Midbrain (tissue), 1 donor: ENCODE measurements at regions not wholly inside any gene's neighbourhood (a gene's known extent, or its start where the extent isn't known, plus 50 kb on each side); places are given as distances from the start of the nearest gene placed in this dataset.
"Not testable (repeated sequence)": the region's sequence is repeated elsewhere in the genome, so short reads cannot be mapped to it uniquely, and the experiment has no call there.

Experiments
- DNase-seq: peaks from one replicate; lab custom pipeline; 2025; lab: John Stamatoyannopoulos, UW

DNA sequence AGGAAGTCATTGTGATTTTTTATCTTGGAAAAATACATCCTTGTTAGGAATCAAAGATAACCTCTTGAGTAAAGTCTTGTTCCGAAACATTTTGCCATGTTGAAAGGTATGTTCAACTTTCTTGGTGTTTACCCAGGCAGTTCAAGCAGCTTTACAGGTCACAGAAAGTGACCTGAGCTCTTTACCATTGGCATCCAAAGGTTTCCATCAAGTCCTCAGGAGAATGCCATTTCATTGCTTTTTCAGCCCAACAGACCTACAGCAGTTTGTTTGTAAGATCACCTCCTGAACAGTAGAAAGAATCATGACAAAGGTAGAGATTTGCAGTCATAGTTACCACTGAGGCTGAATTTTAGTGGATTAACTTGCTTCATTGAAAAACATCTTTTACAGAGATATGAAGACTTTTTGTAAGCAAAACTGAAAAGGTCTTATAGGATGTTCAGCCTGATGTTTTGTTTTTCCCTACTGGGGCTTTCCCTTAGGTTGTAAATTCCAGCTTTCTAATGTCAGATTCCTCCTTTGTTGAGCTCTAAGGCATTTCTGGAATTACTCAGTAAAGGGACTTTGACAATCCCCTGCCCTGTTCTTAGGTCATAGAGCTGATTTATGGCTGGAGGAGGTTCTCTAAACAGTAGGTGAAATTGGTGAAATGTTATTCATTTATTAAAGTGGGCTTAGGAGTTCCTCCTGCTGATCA, 236.8 kb upstream of the RBMS1 start:
- DNase-seq = no peak

DNA sequence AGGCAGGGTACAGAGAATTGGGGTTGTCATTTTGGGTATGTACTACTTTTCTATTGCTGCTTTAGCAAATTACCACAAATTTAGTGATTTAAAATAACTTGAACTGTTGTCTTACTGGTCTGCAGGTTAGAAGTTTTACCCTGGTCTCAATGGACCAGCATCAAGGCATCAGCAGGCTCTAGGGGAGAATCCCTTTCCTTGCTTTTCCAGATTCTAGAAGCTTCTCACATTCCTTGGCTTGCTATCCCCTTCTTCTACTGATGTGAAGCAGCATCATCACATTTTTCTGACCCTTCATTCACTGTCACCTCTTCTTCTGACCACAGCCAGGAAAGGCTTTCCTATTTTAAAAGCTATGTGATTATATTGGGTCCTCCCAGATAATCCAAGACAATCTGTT, 237.8 kb upstream of the RBMS1 start:
- DNase-seq = no peak

DNA sequence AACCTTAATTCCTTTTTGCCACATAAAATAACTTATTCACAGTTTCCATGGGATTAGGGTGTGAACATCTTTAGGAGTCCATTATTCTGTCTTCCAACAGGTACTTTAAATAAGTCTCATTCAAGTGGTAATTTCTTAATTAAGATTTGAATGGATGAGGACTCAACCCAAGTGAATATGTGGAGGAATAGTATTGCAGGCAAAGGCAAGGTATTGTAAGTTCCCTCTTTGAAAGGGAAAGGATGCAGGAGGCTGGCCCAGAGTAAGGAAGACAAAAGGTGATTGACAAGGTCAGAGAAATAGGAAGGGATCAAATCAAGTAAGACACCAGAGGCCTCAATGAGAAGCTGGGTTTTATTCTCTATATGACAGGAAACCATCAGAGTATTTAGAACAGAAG, 238.2 kb upstream of the RBMS1 start:
- no peak for DNase-seq

DNA sequence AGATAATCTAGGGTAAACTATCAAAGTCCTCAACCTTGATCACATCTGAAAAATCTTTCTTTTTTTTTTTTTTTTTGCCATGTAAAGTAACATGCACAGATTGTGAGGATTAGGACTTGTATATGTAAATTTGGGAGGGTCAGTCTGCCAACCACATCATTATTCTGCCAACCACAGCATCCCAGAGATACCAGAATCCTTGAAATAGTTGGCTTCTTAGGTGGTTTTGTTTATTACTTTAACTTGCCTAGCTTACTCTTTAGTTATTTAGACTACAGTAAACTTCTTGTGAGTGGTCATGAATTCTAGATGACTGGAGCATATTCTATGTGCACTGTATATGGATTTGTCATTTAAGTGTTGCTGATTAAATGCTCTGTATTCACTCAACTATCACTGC, 242.1 kb upstream of the RBMS1 start:
- DNase-seq = no peak

GRCh38 chr2:160736148-160737028, 242.8 kb upstream of the RBMS1 start:
- DNase-seq = no peak

DNA sequence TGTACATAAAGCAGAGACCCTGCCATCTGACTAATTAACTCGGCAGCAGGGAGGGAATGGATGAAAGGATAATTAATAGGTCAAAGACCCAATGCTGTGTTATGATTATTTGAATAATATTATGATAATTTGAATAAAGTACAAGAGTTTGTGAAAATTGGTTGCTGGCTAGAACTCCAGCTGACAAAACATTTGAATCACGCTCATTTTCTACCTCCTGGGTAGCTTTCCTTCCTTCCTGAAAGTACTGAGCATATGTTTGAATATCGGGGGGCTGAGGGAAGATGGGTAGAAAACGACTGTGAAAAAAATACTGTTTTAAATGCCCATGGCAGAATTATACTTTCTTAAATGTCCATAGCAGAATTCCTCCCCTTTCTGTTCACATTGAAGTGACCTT, 243.6 kb upstream of the RBMS1 start:
- DNase-seq = no peak

DNA sequence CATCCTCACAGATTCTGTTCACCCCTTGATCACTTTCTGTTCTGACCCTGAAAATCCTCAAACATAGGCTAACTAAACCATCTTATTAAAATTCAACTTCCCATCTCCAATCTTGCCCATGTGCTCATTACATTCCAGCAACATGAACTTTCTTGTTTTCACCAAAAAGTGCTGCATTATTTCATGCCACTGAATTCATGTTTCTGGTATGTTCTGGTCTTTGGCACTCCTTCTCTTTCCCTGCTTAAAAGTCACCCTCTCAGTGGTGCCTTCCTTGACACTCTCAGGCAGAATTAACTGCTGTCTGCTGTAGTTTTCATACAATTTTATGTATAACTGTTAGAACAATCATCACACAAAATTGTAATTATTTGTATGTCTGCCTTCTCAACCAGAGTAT, 247.7 kb upstream of the RBMS1 start:
- DNase-seq = no peak

GRCh38 chr2:160741815-160742214, 248.2 kb upstream of the RBMS1 start:
- DNase-seq = no peak

- no peak for DNase-seq
These were observed 249.1 kb upstream of the RBMS1 start for GRCh38 chr2:160742667-160743066.

DNA sequence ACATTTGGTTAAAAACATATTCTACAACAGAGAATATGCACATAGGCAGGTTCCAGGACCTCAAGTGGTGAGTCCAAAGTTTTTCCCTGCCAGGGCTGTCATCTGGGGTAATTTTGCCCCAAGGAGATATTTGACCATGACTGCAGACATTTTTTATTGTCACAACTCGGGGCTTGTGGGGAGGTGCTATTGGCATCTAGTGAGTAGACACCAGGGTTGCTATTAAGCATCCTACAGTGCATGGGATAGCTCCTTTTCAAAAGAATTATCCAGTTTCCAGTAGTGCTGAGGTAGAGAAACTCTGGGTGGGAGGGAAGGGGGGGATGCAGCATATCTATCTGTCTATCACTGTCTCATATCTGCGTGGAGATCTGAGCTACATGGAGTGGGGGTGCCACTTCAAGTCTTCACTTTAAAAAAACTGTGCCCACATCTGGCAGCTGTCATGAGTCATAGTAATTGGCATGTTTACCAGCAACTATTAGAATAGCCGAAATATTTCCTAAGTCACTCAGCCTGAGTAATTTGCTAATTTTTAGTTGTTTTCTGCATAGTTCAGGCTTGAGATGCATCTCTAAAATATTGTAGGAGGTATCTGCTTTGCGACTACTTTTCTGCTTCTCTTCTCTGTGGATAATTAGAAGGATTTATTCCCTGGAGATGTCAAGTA, 254.0 kb upstream of the RBMS1 start:
- DNase-seq = no peak

GRCh38 chr2:160751021-160751420, 257.4 kb upstream of the RBMS1 start:
- no peak for DNase-seq

DNA sequence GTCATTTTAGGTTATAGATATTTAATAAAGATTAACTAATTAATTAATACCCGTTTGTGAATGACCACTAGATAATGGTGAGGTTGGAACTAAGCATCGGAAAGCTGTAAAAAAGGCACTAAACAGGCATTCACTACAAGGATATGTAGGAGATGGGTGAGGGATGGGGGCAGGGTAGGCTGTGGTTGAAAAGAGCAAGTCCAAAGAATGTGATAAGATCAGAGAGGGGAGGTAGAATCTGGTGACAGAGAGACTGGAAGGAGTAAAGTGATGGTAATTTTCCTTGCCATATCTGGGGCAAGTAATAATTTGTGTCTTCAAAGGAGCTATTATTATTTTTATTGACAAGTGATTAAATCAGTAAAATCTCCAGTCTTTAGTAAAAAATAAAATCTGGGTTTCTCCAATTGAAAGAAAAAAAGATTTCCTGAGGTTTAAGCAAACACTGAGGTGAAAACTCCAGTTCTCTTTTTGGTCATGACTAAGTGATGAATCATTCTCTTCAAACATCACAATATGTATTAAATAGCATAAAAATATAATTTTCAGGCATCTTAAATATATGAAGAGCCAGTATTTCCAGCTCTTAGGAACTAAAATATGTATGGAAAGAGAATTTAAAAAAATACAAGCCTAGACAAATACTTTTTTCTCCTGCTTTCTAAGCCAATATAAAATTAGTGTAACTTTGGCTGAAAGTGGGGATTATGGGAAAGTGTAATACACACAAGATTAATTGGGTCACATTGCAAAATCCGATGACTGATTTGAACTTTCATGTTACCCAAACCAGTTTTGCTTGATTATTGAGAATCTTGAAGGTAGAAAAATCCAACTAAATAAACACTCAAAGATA, 259.1 kb upstream of the RBMS1 start:
- DNase-seq = no peak

DNA sequence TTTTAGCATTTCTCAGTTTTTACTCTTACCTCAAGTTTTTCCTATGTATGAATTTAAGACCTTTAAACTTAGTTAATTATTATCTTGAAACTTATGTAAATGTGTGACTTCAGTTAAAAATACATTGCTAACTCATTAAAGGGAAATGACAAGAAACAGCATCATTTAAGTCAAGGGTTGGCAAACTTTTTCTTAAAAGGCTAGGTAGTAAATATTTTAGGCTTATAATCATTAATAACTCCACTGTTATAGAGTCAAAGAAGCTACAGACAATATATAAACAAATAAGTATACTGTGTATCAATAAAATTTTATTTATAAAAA, 259.7 kb upstream of the RBMS1 start:
- DNase-seq = no peak

GRCh38 chr2:160753960-160754359, 260.4 kb upstream of the RBMS1 start:
- DNase-seq = no peak

DNA sequence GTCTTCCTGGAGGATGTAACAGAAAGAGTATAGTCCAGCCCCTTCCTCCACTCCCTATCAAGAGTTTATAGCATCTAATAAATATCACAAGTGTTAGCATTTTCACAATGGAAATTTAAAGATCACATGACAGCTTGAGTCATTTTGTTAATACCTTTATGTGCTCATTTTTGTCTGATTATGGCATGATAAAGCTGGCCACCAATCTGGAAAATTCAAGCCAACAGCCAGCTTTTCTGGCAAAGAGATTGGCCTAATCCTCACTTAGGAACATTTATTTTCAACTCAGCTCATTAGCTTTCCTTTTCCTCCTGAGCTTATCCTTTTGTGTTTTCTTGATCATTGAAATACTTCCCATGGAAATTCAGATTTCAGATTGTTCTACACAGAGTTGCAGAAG, 262.9 kb upstream of the RBMS1 start:
- no peak for DNase-seq

GRCh38 chr2:160762493-160763128, 269.0 kb upstream of the RBMS1 start:
- DNase-seq = not testable (repeated sequence)

- DNase-seq = no peak
These were observed 289.9 kb upstream of the RBMS1 start for GRCh38 chr2:160783474-160783873.

DNA sequence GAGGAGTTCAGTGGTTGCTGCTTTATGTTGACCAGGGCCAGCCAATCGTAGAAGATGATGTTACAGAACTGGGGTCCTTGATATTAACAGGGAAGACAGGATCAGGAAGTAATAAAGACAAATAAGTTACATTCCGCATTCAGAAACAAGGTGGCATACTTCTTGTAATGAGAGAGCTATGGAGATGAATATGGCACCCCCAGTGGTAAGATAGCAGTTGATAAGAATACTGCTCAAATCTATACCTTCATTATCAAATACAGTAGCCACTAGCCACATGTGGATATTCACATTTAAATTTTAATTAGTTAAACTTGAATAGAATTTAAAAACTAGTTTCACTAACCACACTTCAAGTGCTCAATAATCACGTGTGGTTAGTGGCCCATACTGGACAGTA, 290.4 kb upstream of the RBMS1 start:
- DNase-seq = no peak

DNA sequence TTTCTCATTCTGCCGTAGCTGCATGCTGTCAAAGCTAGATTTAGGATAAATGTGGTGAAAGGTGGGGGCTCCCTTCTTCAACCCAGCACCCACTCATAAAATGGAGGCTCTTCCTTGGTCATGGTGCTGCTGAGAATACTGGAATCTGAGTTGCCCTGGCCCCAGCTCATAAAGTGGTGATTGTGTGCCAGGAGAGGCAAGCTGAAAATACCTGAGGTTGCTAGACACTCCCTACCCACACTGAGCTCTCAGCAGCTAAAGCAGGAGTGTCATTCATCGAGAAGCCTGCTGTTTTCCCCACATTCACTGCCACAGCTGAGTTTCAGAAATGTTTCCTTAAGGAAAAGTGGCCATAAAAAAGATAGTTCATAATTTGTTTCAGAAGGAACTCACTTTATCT, 297.1 kb upstream of the RBMS1 start:
- no peak for DNase-seq

DNA sequence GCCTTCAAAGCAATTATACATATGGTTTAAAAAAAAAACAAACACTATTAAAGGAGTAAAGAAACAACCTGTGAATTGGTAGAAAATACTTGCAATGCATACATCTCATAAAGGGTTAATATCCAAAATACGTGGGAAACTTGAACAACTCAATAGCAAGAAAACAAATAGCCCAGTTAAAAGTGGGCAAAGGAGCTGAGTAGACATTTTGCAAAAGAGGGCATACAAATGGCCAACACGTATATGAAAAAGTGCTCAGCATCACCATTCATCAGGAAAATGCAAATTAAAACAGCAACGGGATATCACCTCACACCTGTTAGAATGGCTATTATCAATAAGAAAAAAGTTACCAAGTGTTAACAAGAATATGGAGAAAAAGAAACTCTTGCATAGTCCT, 298.3 kb upstream of the RBMS1 start:
- DNase-seq = no peak

DNA sequence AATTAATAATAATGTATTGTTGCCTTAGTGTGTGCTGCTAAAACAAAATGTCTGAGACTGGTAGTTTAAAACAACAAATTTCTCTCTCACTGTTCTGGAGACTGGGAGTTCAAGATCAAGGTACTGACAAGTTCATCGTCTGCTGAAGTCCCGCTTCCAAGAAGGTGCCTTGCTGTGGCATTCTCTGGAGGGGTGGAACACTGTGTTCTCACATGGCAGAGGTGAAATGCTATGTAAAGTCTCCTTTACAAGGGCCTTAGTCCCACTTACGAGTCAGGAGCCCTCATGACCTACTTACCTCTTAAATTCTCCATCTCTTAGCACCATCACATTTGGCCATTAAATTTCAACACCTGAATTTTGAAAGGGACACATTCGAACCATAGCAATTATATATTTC, 299.2 kb upstream of the RBMS1 start:
- DNase-seq = no peak

- DNase-seq = no peak
These were observed 301.3 kb upstream of the RBMS1 start for GRCh38 chr2:160794926-160795325.
